ENCODE measurements at regions not wholly inside any gene's neighbourhood (a gene's known extent, or its start where the extent isn't known, plus 50 kb on each side); places are given as distances from the start of the nearest gene placed in this dataset.

DNA sequence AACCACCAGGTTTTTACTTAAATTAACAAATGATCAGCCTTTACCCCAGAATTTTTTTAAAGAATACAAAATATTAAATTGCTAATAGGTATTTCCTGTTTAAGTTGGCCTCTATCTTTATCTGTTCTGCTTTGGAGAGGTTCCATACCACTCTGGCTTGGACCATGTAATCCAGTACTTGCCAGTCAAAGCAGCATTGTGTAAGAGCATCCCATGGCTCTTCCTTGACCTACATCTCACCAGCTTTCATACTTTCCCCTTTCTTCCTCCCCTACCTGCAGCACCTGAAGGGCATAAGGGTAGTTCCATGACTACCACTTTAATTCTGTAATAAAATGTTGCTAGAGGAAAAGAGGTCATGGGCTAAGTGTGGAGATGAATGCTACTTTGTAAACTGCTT, 140.8 kb upstream of the MTAP start (continued):
- TF ChIP-seq, protein P1, sequence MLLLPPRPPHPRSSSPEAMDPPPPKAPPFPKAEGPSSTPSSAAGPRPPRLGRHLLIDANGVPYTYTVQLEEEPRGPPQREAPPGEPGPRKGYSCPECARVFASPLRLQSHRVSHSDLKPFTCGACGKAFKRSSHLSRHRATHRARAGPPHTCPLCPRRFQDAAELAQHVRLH (CRISPR knock-in tag; IDR thresholded peaks at IDR 0.05; ENCODE audit: borderline replicate concordance, low read depth), result no peak
- no peak for TF ChIP-seq FOXO4 (CRISPR knock-in tag; conservative IDR thresholded peaks at IDR 0.05)
- TF ChIP-seq, protein P2, sequence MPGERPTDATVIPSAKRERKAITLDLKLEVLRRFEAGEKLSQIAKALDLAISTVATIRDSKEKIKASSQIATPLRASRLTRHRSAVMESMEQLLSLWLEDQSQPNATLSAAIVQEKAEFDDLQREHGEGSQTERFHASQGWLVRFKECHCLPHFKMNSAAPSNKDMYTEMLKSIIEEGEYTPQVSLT (CRISPR knock-in tag; IDR thresholded peaks at IDR 0.05; ENCODE audit: borderline replicate concordance, low read depth), result no peak
- no peak for TF ChIP-seq RBM22 (optimal IDR thresholded peaks at IDR 0.05; ENCODE audit: low read length)
- TF ChIP-seq NR2F2 (IDR thresholded peaks at IDR 0.05; ENCODE audit: borderline replicate concordance, low read depth), result no peak
- no peak for TF ChIP-seq RARG (CRISPR knock-in tag; IDR thresholded peaks at IDR 0.05; ENCODE audit: low read depth)

- Histone ChIP-seq H3K9ac (ENCODE audit: insufficient read depth, low read depth, low read length) (no peak overlapping the region), H2AFZ (ENCODE audit: low read length) (no peak overlapping the region), H3K9me3 (ENCODE audit: low read length) (no peaks in the 10 kb centered on the region), H3K4me2 (ENCODE audit: low read depth, low read length) (no peak overlapping the region), H4K20me1 (ENCODE audit: insufficient read depth, low read length) (no peaks in the 10 kb centered on the region), H3K4me3 (replicated peaks in 1 of 3; ENCODE audit: insufficient read depth in 1 of 3, low read depth in 2 of 3, low read length in 3 of 3) (no peak overlapping the region), H3K79me2 (ENCODE audit: insufficient read depth, low read length) (no peaks in the 10 kb centered on the region), H3K36me3 (replicated peaks in 1 of 2; ENCODE audit: control insufficient read depth in 1 of 2, insufficient read depth in 2 of 2, low read length in 2 of 2) (no peaks in the 10 kb centered on the region), H3K27me3 (ENCODE audit: control insufficient read depth in 1 of 2, insufficient read depth in 2 of 2, low read length in 2 of 2) (no peaks in the 10 kb centered on the region), H3K27ac (ENCODE audit: extremely low read length, insufficient read depth, low read length) (no peak overlapping the region), H3K4me1 (ENCODE audit: insufficient read depth, low read length) (no peaks in the 10 kb centered on the region)
- in situ Hi-C loops (cut with HindIII; ENCODE audit: extremely low pct_ligation_motif_present, low pct_unique_long_range_greater_than_20kb) (no loop called here), intact Hi-C loops (cut with micrococcal nuclease; ENCODE audit: unreplicated experiment) (no loop called here)
- DNase-seq (ENCODE audit: low spot score), result no peak
- no peak for FAIRE-seq
- WGBS (ENCODE audit: low lambda C conversion rate), result 18% methylated on average over 2 of the region's 3 CpGs
- POLR2A ChIA-PET, result no interaction called here
- no TSS peak for BruUV-seq (replicated peaks)
- ATAC-seq, result no peak
- CTCF ChIA-PET (ENCODE audit: low intra/inter-chr PET ratio, low total read pairs), result no interaction called here
- no peak for TF ChIP-seq AKNA (CRISPR knock-in tag; IDR thresholded peaks at IDR 0.05; ENCODE audit: borderline replicate concordance)
- TF ChIP-seq, protein P3, sequence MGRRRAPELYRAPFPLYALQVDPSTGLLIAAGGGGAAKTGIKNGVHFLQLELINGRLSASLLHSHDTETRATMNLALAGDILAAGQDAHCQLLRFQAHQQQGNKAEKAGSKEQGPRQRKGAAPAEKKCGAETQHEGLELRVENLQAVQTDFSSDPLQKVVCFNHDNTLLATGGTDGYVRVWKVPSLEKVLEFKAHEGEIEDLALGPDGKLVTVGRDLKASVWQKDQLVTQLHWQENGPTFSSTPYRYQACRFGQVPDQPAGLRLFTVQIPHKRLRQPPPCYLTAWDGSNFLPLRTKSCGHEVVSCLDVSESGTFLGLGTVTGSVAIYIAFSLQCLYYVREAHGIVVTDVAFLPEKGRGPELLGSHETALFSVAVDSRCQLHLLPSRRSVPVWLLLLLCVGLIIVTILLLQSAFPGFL (CRISPR knock-in tag; IDR thresholded peaks at IDR 0.05), result no peak
- no peak for TF ChIP-seq MLLT10 (CRISPR knock-in tag; IDR thresholded peaks at IDR 0.05)
- no peak for TF ChIP-seq MAZ (IDR thresholded peaks at IDR 0.05; ENCODE audit: borderline replicate concordance, low read depth, low read length)
- TF ChIP-seq MAZ (CRISPR knock-in tag; IDR thresholded peaks at IDR 0.05; ENCODE audit: low read depth), result no peak
- TF ChIP-seq CENPT (CRISPR knock-in tag; IDR thresholded peaks at IDR 0.05; ENCODE audit: low read depth), result no peak
- no peak for TF ChIP-seq TBP (CRISPR knock-in tag; IDR thresholded peaks at IDR 0.05)
- TF ChIP-seq ZBTB44 (CRISPR knock-in tag; IDR thresholded peaks at IDR 0.05), result no peak
- TF ChIP-seq SSRP1 (CRISPR knock-in tag; IDR thresholded peaks at IDR 0.05), result no peak
Observed at GRCh38 chr9:21668516-21668915, 133.9 kb upstream of the MTAP start.

Measured in HepG2 (cell line).